ENCODE measurements at regions not wholly inside any gene's neighbourhood (a gene's known extent, or its start where the extent isn't known, plus 50 kb on each side); places are given as distances from the start of the nearest gene placed in this dataset.

DNA sequence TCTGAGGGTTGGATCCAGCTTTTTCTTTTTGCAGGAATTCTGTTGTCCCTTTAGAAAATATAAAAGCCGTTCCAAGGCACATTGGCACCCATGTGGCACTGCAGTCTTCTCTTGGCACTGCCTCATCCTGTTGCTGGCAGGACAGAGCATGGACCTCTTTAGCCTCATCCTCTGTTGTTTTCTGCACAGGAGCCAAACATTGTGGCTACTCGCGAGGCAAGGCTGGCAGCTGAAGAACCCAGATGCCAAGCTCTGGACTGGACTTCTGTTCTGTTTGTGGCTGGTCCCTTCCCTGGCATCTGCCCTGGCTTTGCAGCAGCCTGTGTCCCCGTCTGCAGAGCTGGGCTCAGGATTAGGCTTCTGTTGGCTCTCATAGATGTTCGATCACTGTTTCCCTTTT lies 224.7 kb upstream of the TBC1D5 start:
- FAIRE-seq, result no peak
- TF ChIP-seq, protein P1, sequence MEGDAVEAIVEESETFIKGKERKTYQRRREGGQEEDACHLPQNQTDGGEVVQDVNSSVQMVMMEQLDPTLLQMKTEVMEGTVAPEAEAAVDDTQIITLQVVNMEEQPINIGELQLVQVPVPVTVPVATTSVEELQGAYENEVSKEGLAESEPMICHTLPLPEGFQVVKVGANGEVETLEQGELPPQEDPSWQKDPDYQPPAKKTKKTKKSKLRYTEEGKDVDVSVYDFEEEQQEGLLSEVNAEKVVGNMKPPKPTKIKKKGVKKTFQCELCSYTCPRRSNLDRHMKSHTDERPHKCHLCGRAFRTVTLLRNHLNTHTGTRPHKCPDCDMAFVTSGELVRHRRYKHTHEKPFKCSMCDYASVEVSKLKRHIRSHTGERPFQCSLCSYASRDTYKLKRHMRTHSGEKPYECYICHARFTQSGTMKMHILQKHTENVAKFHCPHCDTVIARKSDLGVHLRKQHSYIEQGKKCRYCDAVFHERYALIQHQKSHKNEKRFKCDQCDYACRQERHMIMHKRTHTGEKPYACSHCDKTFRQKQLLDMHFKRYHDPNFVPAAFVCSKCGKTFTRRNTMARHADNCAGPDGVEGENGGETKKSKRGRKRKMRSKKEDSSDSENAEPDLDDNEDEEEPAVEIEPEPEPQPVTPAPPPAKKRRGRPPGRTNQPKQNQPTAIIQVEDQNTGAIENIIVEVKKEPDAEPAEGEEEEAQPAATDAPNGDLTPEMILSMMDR (IDR thresholded peaks at IDR 0.05; ENCODE audit: insufficient read depth, missing control alignments), result no peak
- no peak for DNase-seq (ENCODE audit: insufficient read length, low spot score)

DNA sequence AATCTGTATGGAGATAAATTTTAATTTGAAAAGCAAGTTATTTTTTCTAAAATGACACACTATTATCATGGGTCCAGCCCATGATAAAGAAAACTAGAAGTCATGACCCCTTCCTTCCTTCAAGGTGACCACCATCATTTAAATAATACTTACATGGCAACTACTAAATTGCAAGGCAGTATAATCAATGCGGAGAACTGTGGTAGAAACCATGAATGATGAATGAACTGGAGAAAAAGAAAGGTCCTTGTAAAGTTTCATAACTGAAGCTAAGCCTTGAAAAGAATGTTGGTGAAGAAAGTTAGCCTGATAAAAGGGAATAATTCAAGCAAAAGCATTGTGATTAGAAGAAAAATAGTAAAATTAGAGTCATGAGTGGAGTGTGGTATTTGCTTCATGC lies 222.9 kb upstream of the TBC1D5 start:
- TF ChIP-seq, protein P1 (IDR thresholded peaks at IDR 0.05; ENCODE audit: insufficient read depth, missing control alignments), result no peak
- DNase-seq (ENCODE audit: insufficient read length, low spot score), result no peak
- FAIRE-seq, result no peak

DNA sequence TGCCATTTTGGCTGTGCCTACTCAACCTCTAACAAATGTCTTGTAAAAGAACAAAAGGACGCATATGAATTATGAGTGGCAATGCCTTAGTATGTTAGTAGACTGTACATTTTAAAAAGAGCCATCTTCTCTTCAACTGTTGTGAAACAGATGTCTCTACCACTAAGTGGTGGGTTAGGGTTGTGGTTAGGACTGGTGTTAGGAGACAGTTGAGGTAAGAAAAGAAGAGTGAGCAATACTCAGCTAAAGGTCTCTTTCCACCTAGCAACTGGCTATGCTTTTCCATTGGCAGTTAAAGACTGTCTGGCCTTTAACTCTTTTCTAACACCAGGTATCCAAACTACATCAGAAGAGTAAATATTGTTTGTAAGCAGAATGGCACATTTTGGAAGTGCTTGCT lies 221.7 kb upstream of the TBC1D5 start:
- DNase-seq (ENCODE audit: insufficient read length, low spot score) (no peak), FAIRE-seq (no peak)
- TF ChIP-seq, protein P1 (IDR thresholded peaks at IDR 0.05; ENCODE audit: insufficient read depth, missing control alignments), result no peak

- DNase-seq (ENCODE audit: insufficient read length, low spot score), result no peak
- TF ChIP-seq, protein P1 (IDR thresholded peaks at IDR 0.05; ENCODE audit: insufficient read depth, missing control alignments), result no peak
- FAIRE-seq, result no peak
These were observed 213.0 kb upstream of the TBC1D5 start for GRCh38 chr3:17955411-17955810.

GRCh38 chr3:17954801-17955200 lies 212.4 kb upstream of the TBC1D5 start:
- DNase-seq (ENCODE audit: insufficient read length, low spot score), result no peak
- TF ChIP-seq, protein P1 (IDR thresholded peaks at IDR 0.05; ENCODE audit: insufficient read depth, missing control alignments), result no peak
- no peak for FAIRE-seq

DNA sequence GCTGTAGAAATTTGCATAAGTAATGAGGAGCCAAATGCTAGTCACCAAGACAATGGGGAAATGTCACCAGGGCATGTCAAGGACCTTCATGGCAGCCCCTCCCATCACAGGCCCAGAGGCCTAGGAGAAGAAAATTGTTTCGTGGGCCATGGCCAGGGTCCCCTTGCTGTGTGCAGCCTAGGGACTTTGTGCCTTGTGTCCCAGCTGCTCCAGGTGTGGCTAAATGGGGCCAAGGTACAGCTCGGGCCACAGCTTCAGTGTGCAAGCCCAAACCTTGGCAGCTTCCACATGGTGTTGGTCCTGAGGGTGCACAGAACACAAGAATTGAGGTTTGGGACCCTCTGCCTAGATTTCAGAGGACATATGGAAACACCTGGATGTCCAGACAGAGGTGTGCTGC lies 208.8 kb upstream of the TBC1D5 start:
- TF ChIP-seq, protein P1 (IDR thresholded peaks at IDR 0.05; ENCODE audit: insufficient read depth, missing control alignments), result no peak
- FAIRE-seq (no peak), DNase-seq (ENCODE audit: insufficient read length, low spot score) (no peak)

DNA sequence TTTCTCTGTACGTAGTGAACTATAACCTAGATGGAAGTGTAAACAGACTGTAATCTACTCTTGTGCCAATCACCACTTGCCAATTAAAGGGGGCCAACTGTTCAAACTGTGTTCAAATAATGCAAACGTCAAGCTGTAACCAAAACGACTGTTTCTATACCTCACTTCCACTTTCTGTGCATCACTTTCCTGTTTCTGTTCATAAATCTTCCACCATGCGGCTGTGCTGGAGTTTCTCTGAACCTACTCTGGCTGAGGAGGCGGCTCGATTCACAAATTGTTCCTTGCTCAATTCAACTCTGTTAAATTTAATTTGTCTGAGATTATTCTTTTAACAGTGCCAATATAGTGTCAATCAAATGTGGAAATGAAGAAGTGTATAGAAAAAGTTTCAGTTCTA lies 206.7 kb upstream of the TBC1D5 start:
- TF ChIP-seq, protein P1 (IDR thresholded peaks at IDR 0.05; ENCODE audit: insufficient read depth, missing control alignments), result no peak
- FAIRE-seq (no peak), DNase-seq (ENCODE audit: insufficient read length, low spot score) (no peak)

All from D721Med (cell line).